ENCODE measurements at regions not wholly inside any gene's neighbourhood (a gene's known extent, or its start where the extent isn't known, plus 50 kb on each side); places are given as distances from the start of the nearest gene placed in this dataset.
"Not testable (repeated sequence)": the region's sequence is repeated elsewhere in the genome, so short reads cannot be mapped to it uniquely, and the experiment has no call there.

DNA sequence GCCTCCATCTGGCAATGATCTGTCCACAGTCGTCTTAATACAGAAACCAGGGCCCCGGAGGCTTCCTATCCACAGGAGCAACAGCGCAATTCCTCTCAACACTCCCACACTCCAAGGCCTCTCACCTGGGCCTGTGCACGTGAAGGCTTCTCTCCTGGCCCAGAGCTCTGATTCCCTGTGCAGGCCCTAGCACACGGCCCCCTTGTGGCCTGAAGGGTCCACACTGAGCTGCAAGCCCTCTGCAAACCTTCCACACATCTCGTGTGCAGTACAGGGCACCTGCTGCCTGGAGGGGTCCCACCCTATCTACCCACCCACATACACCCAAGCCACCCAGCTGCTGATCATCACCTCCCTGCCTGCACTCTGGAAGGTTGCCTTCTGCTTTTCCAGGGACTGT lies 150.1 kb upstream of the NUDT10 start:
- DNase-seq (ENCODE audit: low read depth, low spot score) = no peak
- Histone ChIP-seq H3K36me3 (ENCODE audit: insufficient read depth, low read length) (no peaks in the 10 kb centered on the region), H3K4me3 (no peak overlapping the region), H3K27ac (no peak overlapping the region), H3K9me3 (ENCODE audit: low read depth, low read length) (no peaks in the 10 kb centered on the region), H3K9ac (ENCODE audit: insufficient read length) (no peak overlapping the region)
- no peak for TF ChIP-seq FOXP2 (optimal IDR thresholded peaks at IDR 0.05; ENCODE audit: control extremely low read depth, extremely low read length, insufficient read depth)
- no peak for TF ChIP-seq EZH2 (IDR thresholded peaks at IDR 0.05)
- TF ChIP-seq POLR2AphosphoS5 (IDR thresholded peaks at IDR 0.05; ENCODE audit: borderline replicate concordance, low read depth, low read length) = no peak

DNA sequence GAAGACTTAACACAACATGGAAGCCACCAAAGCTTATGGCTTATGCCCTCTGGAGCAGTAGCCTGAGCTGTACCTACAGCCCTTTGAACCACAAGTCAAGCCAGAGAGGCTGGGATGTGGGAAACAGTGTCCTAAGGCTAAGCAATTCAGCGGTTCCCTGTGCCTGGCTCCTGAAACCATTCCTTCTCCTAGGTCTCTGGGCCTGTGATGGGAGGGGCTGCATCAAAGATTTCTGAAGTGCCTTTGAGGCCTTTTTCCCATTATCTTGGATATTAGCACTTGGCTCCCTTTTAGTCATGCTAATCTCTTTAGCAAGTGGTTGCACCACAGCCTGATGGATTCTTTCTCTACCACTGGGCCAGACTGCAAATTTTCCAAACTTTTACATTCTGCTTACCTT lies 140.5 kb upstream of the NUDT10 start:
- H3K9me3 ChIP-seq (ENCODE audit: low read depth, low read length) = no peaks in the 10 kb centered on the region
- no peak for DNase-seq (ENCODE audit: low read depth, low spot score)
- no peak for TF ChIP-seq FOXP2 (optimal IDR thresholded peaks at IDR 0.05; ENCODE audit: control extremely low read depth, extremely low read length, insufficient read depth)
- TF ChIP-seq POLR2AphosphoS5 (IDR thresholded peaks at IDR 0.05; ENCODE audit: borderline replicate concordance, low read depth, low read length) = no peak
- no peak for TF ChIP-seq EZH2 (IDR thresholded peaks at IDR 0.05)
- H3K9ac ChIP-seq (ENCODE audit: insufficient read length) = no peak overlapping the region
- H3K27ac ChIP-seq = no peak overlapping the region
- H3K36me3 ChIP-seq (ENCODE audit: insufficient read depth, low read length) = no peaks in the 10 kb centered on the region
- no peak overlapping the region for H3K4me3 ChIP-seq

DNA sequence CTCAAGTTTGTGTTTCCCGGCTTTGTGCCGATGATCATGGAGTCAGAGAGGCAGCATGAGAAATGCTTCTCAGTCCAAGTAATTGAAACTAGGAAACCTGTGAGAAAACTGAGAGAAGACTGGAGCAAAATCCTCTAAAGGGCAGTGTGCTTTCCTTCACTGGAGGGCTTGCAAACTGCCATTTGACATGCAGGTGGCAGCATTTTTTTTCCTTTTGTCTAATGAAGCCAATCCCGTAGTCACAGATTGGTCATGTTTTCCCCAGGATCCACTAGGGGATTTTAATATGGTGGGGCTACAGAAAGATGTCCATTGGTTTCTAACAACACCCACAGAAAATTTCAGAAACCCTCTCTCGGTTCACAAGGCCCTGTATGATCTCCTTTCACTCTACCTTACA lies 117.4 kb upstream of the NUDT10 start:
- H3K4me3 ChIP-seq = no peak overlapping the region
- no peaks in the 10 kb centered on the region for H3K36me3 ChIP-seq (ENCODE audit: insufficient read depth, low read length)
- no peak for DNase-seq (ENCODE audit: low read depth, low spot score)
- H3K9ac ChIP-seq (ENCODE audit: insufficient read length) = no peak overlapping the region
- no peaks in the 10 kb centered on the region for H3K9me3 ChIP-seq (ENCODE audit: low read depth, low read length)
- H3K27ac ChIP-seq = no peak overlapping the region
- TF ChIP-seq FOXP2 (optimal IDR thresholded peaks at IDR 0.05; ENCODE audit: control extremely low read depth, extremely low read length, insufficient read depth) (no peak), EZH2 (IDR thresholded peaks at IDR 0.05) (no peak), POLR2AphosphoS5 (IDR thresholded peaks at IDR 0.05; ENCODE audit: borderline replicate concordance, low read depth, low read length) (no peak)

DNA sequence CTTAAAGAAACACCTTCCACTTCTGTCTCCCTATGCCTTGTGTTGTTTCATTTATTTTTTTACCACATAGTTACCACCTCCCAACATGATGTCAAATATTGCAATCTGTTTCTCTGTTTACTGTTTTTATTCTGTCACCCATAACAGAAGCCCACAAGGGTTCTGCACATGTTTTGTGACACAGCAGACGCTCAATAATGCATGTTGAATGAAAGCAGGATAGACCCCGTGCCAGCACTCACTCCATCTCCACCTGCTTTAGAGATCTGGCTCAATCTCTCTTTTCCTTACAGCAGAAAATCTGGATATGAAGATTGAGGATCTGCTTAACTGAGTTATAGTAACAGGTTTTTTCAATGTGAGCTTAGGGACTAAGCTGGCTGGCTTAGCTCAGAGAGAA lies 116.8 kb upstream of the NUDT10 start:
- Histone ChIP-seq H3K27ac (no peak overlapping the region), H3K9me3 (ENCODE audit: low read depth, low read length) (no peaks in the 10 kb centered on the region), H3K4me3 (no peak overlapping the region), H3K9ac (ENCODE audit: insufficient read length) (no peak overlapping the region), H3K36me3 (ENCODE audit: insufficient read depth, low read length) (no peaks in the 10 kb centered on the region)
- TF ChIP-seq POLR2AphosphoS5 (IDR thresholded peaks at IDR 0.05; ENCODE audit: borderline replicate concordance, low read depth, low read length) (no peak), FOXP2 (optimal IDR thresholded peaks at IDR 0.05; ENCODE audit: control extremely low read depth, extremely low read length, insufficient read depth) (no peak), EZH2 (IDR thresholded peaks at IDR 0.05) (no peak)
- DNase-seq (ENCODE audit: low read depth, low spot score) = no peak

DNA sequence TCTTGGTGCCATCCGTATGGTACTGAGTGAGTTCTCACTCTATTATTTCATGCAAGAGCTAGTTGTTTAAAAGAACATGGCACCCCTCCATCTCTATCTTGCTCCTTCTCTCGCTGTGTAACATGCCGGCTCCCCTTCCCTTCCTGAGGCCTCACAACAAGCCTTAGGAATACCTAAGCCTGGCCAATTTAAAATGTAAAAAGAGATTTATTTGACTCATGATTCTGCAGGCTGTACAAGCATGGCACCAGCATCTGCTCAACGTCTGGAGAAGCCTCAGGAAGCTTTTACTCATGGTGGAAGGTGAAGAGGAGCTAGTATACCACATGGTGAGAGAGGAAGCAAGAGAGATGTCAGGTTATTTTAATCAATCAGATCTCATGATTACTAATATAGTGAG lies 90.4 kb upstream of the NUDT10 start:
- Histone ChIP-seq H3K9me3 (ENCODE audit: low read depth, low read length) (no peaks in the 10 kb centered on the region), H3K4me3 (no peak overlapping the region), H3K9ac (ENCODE audit: insufficient read length) (no peak overlapping the region), H3K36me3 (ENCODE audit: insufficient read depth, low read length) (no peaks in the 10 kb centered on the region), H3K27ac (no peak overlapping the region)
- no peak for DNase-seq (ENCODE audit: low read depth, low spot score)
- TF ChIP-seq POLR2AphosphoS5 (IDR thresholded peaks at IDR 0.05; ENCODE audit: borderline replicate concordance, low read depth, low read length) (no peak), EZH2 (IDR thresholded peaks at IDR 0.05) (no peak), FOXP2 (optimal IDR thresholded peaks at IDR 0.05; ENCODE audit: control extremely low read depth, extremely low read length, insufficient read depth) (no peak)

DNA sequence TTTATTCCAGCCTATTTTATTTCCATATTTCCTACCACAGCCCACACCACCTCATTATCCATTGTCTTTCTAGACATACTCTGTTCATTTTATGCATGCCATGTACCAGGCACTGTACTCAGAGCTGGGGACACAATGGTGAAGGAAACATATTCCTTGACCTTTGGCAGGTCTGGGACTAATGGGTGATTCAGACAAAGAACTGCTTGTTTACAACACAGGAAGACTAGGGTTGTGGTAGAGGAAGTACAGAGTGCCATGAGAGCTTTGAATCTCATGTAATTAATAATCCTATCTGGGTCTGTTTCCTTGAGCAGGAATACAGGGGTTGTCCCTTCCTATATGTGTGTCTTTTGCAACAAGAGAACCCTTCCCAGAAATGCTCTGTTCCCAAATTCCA lies 75.1 kb upstream of the NUDT10 start:
- Histone ChIP-seq H3K9me3 (ENCODE audit: low read depth, low read length) (no peaks in the 10 kb centered on the region), H3K4me3 (no peak overlapping the region), H3K36me3 (ENCODE audit: insufficient read depth, low read length) (no peaks in the 10 kb centered on the region), H3K27ac (no peak overlapping the region), H3K9ac (ENCODE audit: insufficient read length) (no peak overlapping the region)
- no peak for TF ChIP-seq POLR2AphosphoS5 (IDR thresholded peaks at IDR 0.05; ENCODE audit: borderline replicate concordance, low read depth, low read length)
- no peak for TF ChIP-seq FOXP2 (optimal IDR thresholded peaks at IDR 0.05; ENCODE audit: control extremely low read depth, extremely low read length, insufficient read depth)
- TF ChIP-seq EZH2 (IDR thresholded peaks at IDR 0.05) = no peak
- no peak for DNase-seq (ENCODE audit: low read depth, low spot score)

- not testable (repeated sequence) for H3K36me3 ChIP-seq (ENCODE audit: insufficient read depth, low read length); H3K9me3 ChIP-seq (ENCODE audit: low read depth, low read length); H3K27ac ChIP-seq; H3K4me3 ChIP-seq; DNase-seq (ENCODE audit: low read depth, low spot score); H3K9ac ChIP-seq (ENCODE audit: insufficient read length)
Measured at GRCh38 chrX:51262271-51262670, 70.4 kb upstream of the NUDT10 start.

DNA sequence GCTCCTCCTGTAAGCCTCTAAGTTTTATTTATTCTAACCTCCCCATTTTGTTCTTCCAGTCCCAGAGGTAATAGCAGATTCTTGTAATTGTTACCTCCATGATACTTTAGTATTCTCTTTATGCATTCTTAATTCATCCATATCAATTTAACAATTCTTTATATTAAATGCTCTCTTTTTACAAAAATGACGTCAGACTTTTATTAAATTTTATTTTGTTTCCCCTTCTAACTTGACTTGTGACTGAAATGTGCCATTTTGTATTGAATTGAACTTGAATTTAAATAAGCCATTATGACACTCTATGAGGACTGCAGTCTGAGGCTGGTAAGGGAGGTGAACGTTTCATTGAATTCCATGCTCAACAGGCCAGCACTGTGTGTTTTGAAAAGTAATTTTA lies 60.0 kb upstream of the NUDT10 start:
- Histone ChIP-seq H3K4me3 (no peak overlapping the region), H3K36me3 (ENCODE audit: insufficient read depth, low read length) (no peaks in the 10 kb centered on the region), H3K27ac (no peak overlapping the region), H3K9me3 (ENCODE audit: low read depth, low read length) (no peaks in the 10 kb centered on the region), H3K9ac (ENCODE audit: insufficient read length) (no peak overlapping the region)
- TF ChIP-seq POLR2AphosphoS5 (IDR thresholded peaks at IDR 0.05; ENCODE audit: borderline replicate concordance, low read depth, low read length) (no peak), FOXP2 (optimal IDR thresholded peaks at IDR 0.05; ENCODE audit: control extremely low read depth, extremely low read length, insufficient read depth) (no peak), EZH2 (IDR thresholded peaks at IDR 0.05) (no peak)
- no peak for DNase-seq (ENCODE audit: low read depth, low spot score)

DNA sequence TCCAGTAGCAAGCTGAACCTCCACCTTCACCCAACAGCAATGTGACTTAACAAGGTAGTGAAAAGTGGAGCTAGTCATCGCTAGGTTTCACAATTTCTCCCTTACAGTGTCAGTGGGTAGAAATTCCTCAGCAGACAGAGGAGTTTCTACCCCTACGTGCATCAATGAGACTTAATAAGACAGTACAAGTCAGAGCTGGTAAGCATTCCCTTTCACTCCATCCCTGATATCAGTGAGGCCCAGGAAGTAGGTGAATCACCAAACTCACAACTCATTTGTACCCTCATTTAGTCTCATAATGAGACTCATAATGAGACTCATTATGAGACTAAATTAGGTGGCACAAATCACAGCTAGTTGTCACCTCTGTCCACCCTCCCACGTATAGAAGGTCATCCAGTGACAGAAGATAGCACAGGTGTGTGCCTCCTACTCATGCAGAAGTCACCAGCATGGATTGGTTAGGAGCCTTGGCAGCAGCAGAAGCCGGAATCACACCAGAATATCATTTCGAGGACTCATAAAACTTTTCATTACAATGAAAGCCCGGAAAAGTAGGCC lies 50.8 kb upstream of the NUDT10 start:
- Histone ChIP-seq H3K27ac (no peak overlapping the region), H3K36me3 (ENCODE audit: insufficient read depth, low read length) (no peaks in the 10 kb centered on the region), H3K9ac (ENCODE audit: insufficient read length) (no peak overlapping the region), H3K4me3 (no peak overlapping the region), H3K9me3 (ENCODE audit: low read depth, low read length) (no peaks in the 10 kb centered on the region)
- no peak for DNase-seq (ENCODE audit: low read depth, low spot score)
- no peak for TF ChIP-seq FOXP2 (optimal IDR thresholded peaks at IDR 0.05; ENCODE audit: control extremely low read depth, extremely low read length, insufficient read depth)
- no peak for TF ChIP-seq EZH2 (IDR thresholded peaks at IDR 0.05)
- no peak for TF ChIP-seq POLR2AphosphoS5 (IDR thresholded peaks at IDR 0.05; ENCODE audit: borderline replicate concordance, low read depth, low read length)

All from SK-N-MC (cell line).